Fibroblast of mammary gland (primary cell): ENCODE measurements at regions not wholly inside any gene's neighbourhood (a gene's known extent, or its start where the extent isn't known, plus 50 kb on each side); places are given as distances from the start of the nearest gene placed in this dataset.

ENCODE experiments used
- DNase-seq: peaks from one replicate; pipeline ENCODE4 v3.0.0-alpha.2; 2010; ENCODE audit warnings: low read depth
- H3K4me3 ChIP-seq: 2 replicates; pipeline ENCODE4 v1.5.1; 2011; ENCODE audit warnings: low read depth, mild to moderate bottlenecking, low read length, moderate library complexity; ENCODE audit not compliant: control insufficient read depth
- CTCF ChIP-seq: conservative IDR thresholded peaks from 2 replicates; pipeline ENCODE4 v1.5.1; 2011; ENCODE audit warnings: low read depth, low read length, inconsistent platforms; ENCODE audit not compliant: control insufficient read depth, insufficient read depth

GRCh38 chr11:45518141-45518832, 147.1 kb downstream of the CHST1 start:
- TF ChIP-seq CTCF, result no peak
- H3K4me3 ChIP-seq, result no peak overlapping the region
- no peak for DNase-seq

GRCh38 chr11:45517171-45517770, 148.2 kb downstream of the CHST1 start:
- no peak for DNase-seq
- no peak overlapping the region for H3K4me3 ChIP-seq
- no peak for TF ChIP-seq CTCF

GRCh38 chr11:45513821-45514340, 151.5 kb downstream of the CHST1 start:
- DNase-seq, result no peak
- no peak overlapping the region for H3K4me3 ChIP-seq
- TF ChIP-seq CTCF, result no peak

GRCh38 chr11:45512471-45513148, 152.8 kb downstream of the CHST1 start:
- no peak overlapping the region for H3K4me3 ChIP-seq
- no peak for TF ChIP-seq CTCF
- no peak for DNase-seq

GRCh38 chr11:45511566-45511965, 153.9 kb downstream of the CHST1 start:
- TF ChIP-seq CTCF, result no peak
- no peak overlapping the region for H3K4me3 ChIP-seq
- no peak for DNase-seq

- H3K4me3 ChIP-seq, result no peak overlapping the region
- TF ChIP-seq CTCF, result no peak
- DNase-seq, result no peak
Measured at GRCh38 chr11:45507916-45508315, 157.5 kb downstream of the CHST1 start.
